HG02870 (cell line): ENCODE measurements at regions not wholly inside any gene's neighbourhood (a gene's known extent, or its start where the extent isn't known, plus 50 kb on each side); places are given as distances from the start of the nearest gene placed in this dataset.

Experiments used
- ATAC-seq: cut with Tn5 transposase; IDR thresholded peaks from one replicate; pipeline ENCODE4 v1.9.1; 2021; ENCODE audit warnings: mild to moderate bottlenecking, moderate library complexity; ENCODE audit not compliant: unreplicated experiment

GRCh38 chr2:163541943-163542342 is 193.9 kb downstream of the FIGN start:
- no peak for ATAC-seq

GRCh38 chr2:163541495-163541894 is 194.3 kb downstream of the FIGN start:
- ATAC-seq: no peak

GRCh38 chr2:163528640-163529217 is 207.1 kb downstream of the FIGN start:
- ATAC-seq: no peak

- ATAC-seq: no peak
Measured at GRCh38 chr2:163527381-163527780, 208.4 kb downstream of the FIGN start.

GRCh38 chr2:163518762-163519161 is 217.0 kb downstream of the FIGN start:
- ATAC-seq: no peak

- ATAC-seq: no peak
Measured at GRCh38 chr2:163515836-163516235, 220.0 kb downstream of the FIGN start.

GRCh38 chr2:163505281-163505680 is 230.5 kb downstream of the FIGN start:
- no peak for ATAC-seq

GRCh38 chr2:163493359-163494298 is 242.2 kb downstream of the FIGN start:
- ATAC-seq: no peak

- no peak for ATAC-seq
Measured at GRCh38 chr2:163491850-163492249, 244.0 kb downstream of the FIGN start.

- no peak for ATAC-seq
Measured at GRCh38 chr2:163490281-163490680, 245.5 kb downstream of the FIGN start.

- ATAC-seq: no peak
Measured at GRCh38 chr2:163481515-163481914, 254.3 kb downstream of the FIGN start.

GRCh38 chr2:163479599-163479998 is 256.2 kb downstream of the FIGN start:
- ATAC-seq: no peak

- no peak for ATAC-seq
Measured at GRCh38 chr2:163475815-163476214, 260.0 kb downstream of the FIGN start.

- no peak for ATAC-seq
Measured at GRCh38 chr2:163474889-163475288, 260.9 kb downstream of the FIGN start.

- no peak for ATAC-seq
Measured at GRCh38 chr2:163474319-163474744, 261.5 kb downstream of the FIGN start.

GRCh38 chr2:163471947-163472346 is 263.9 kb downstream of the FIGN start:
- no peak for ATAC-seq

GRCh38 chr2:163469561-163469962 is 266.2 kb downstream of the FIGN start:
- no peak for ATAC-seq

GRCh38 chr2:163467251-163467630 is 268.6 kb downstream of the FIGN start:
- no peak for ATAC-seq

- no peak for ATAC-seq
Measured at GRCh38 chr2:163466331-163467250, 269.2 kb downstream of the FIGN start.

GRCh38 chr2:163465440-163465839 is 270.4 kb downstream of the FIGN start:
- ATAC-seq: no peak

GRCh38 chr2:163463411-163463810 is 272.4 kb downstream of the FIGN start:
- ATAC-seq: no peak
